Lower leg skin (tissue), 3 donors: ENCODE measurements at regions not wholly inside any gene's neighbourhood (a gene's known extent, or its start where the extent isn't known, plus 50 kb on each side); places are given as distances from the start of the nearest gene placed in this dataset.
"Not testable (repeated sequence)": the region's sequence is repeated elsewhere in the genome, so short reads cannot be mapped to it uniquely, and the experiment has no call there.

ENCODE experiments used
- POLR2A ChIP-seq, 2 donors: fragments of 450-650 bp; IDR thresholded peaks; one replicate each; pipeline ENCODE4 v1.6.1; 2016 to 2017; ENCODE audit warnings: antibody characterized with exemption in 2 of 2, mild to moderate bottlenecking in 1 of 2, moderate library complexity in 1 of 2
- TF ChIP-seq, protein P1 (sequence below), 3 donors: fragments of 450-650 bp; IDR thresholded peaks; one replicate each; pipeline ENCODE4 v1.5.1; 2016; ENCODE audit warnings: antibody characterized with exemption in 3 of 3, mild to moderate bottlenecking in 3 of 3, moderate library complexity in 2 of 3

DNA sequence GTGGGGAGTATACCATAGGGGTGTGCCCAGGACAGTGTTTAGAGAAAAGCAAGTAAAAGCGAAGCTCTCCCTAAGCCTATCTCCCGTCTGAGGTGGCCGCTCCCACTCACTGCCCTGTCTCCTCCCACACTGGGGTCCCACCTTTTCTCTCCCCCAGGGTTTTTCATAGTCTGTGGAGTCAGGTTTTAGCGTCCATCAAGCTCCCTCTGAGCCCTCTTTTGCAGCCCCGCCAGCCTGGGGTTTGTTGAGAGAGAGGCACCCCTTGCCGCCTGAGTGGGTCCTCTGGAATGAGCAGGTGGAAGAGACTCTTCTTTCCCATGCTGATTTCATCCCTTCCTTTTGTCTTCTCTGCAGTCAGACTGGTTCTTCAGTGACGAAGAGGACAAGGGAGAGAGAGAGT, 248.7 kb upstream of the TP53TG3C start:
- TF ChIP-seq, protein P1, sequence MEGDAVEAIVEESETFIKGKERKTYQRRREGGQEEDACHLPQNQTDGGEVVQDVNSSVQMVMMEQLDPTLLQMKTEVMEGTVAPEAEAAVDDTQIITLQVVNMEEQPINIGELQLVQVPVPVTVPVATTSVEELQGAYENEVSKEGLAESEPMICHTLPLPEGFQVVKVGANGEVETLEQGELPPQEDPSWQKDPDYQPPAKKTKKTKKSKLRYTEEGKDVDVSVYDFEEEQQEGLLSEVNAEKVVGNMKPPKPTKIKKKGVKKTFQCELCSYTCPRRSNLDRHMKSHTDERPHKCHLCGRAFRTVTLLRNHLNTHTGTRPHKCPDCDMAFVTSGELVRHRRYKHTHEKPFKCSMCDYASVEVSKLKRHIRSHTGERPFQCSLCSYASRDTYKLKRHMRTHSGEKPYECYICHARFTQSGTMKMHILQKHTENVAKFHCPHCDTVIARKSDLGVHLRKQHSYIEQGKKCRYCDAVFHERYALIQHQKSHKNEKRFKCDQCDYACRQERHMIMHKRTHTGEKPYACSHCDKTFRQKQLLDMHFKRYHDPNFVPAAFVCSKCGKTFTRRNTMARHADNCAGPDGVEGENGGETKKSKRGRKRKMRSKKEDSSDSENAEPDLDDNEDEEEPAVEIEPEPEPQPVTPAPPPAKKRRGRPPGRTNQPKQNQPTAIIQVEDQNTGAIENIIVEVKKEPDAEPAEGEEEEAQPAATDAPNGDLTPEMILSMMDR (IDR thresholded peaks at IDR 0.05) = not testable (repeated sequence)
- not testable (repeated sequence) for TF ChIP-seq POLR2A (IDR thresholded peaks at IDR 0.05)
